ENCODE measurements at regions not wholly inside any gene's neighbourhood (a gene's known extent, or its start where the extent isn't known, plus 50 kb on each side); places are given as distances from the start of the nearest gene placed in this dataset.

GRCh38 chrX:145002771-145003170, 244.5 kb upstream of the SPANXN1 start:
- Histone ChIP-seq H3K36me3 (ENCODE audit: control insufficient read depth, insufficient read depth, low read length) (no peaks in the 10 kb centered on the region), H3K9me3 (ENCODE audit: control insufficient read depth, low read length) (peaks cover 39% of the 10 kb centered on the region), H3K4me3 (ENCODE audit: low read length) (no peak overlapping the region), H3K27me3 (ENCODE audit: control insufficient read depth, insufficient read depth, low read length, poor library complexity, severe bottlenecking) (no peaks in the 10 kb centered on the region), H3K4me1 (ENCODE audit: control insufficient read depth, insufficient read depth, low read length) (no peaks in the 10 kb centered on the region), H3K27ac (ENCODE audit: low read depth, low read length) (no peak overlapping the region), H3K9ac (ENCODE audit: extremely low read depth, low read length, poor library complexity, severe bottlenecking) (no peak overlapping the region)
- DNase-seq, result no peak
- WGBS, 2 experiments (ENCODE audit: insufficient coverage in 1 of 2, insufficient read length in 1 of 2), result 100% methylated on average over 1 of the region's 3 CpGs; no CpG with 5 or more reads in 1 of the 2 experiments
- Mint-ChIP-seq H3K27ac (no peak overlapping the region), H3K4me1 (no peaks in the 10 kb centered on the region), H3K4me3 (no peak overlapping the region), H3K9me3 (peaks cover 47% of the 10 kb centered on the region), H3K36me3 (ENCODE audit: low read depth) (no peaks in the 10 kb centered on the region), H3K27me3 (ENCODE audit: insufficient read depth) (no peaks in the 10 kb centered on the region)
- no peak for TF ChIP-seq CTCF (conservative IDR thresholded peaks at IDR 0.05)

GRCh38 chrX:145003443-145003842, 243.9 kb upstream of the SPANXN1 start:
- H3K4me3 Mint-ChIP-seq, result no peak overlapping the region
- H3K4me1 Mint-ChIP-seq, result no peaks in the 10 kb centered on the region
- H3K4me3 ChIP-seq (ENCODE audit: low read length), result no peak overlapping the region
- H3K27me3 Mint-ChIP-seq (ENCODE audit: insufficient read depth), result no peaks in the 10 kb centered on the region
- H3K27ac Mint-ChIP-seq, result no peak overlapping the region
- H3K27ac ChIP-seq (ENCODE audit: low read depth, low read length), result no peak overlapping the region
- TF ChIP-seq CTCF (conservative IDR thresholded peaks at IDR 0.05), result no peak
- H3K36me3 ChIP-seq (ENCODE audit: control insufficient read depth, insufficient read depth, low read length), result no peaks in the 10 kb centered on the region
- H3K9me3 Mint-ChIP-seq, result peaks cover 42% of the 10 kb centered on the region
- DNase-seq, result no peak
- no peak overlapping the region for H3K9ac ChIP-seq (ENCODE audit: extremely low read depth, low read length, poor library complexity, severe bottlenecking)
- peaks cover 39% of the 10 kb centered on the region for H3K9me3 ChIP-seq (ENCODE audit: control insufficient read depth, low read length)
- no peaks in the 10 kb centered on the region for H3K27me3 ChIP-seq (ENCODE audit: control insufficient read depth, insufficient read depth, low read length, poor library complexity, severe bottlenecking)
- H3K4me1 ChIP-seq (ENCODE audit: control insufficient read depth, insufficient read depth, low read length), result no peaks in the 10 kb centered on the region
- no peaks in the 10 kb centered on the region for H3K36me3 Mint-ChIP-seq (ENCODE audit: low read depth)

GRCh38 chrX:145041486-145041885, 205.8 kb upstream of the SPANXN1 start:
- no peak for DNase-seq
- no peak overlapping the region for H3K27ac Mint-ChIP-seq
- H3K27me3 ChIP-seq (ENCODE audit: control insufficient read depth, insufficient read depth, low read length, poor library complexity, severe bottlenecking), result no peaks in the 10 kb centered on the region
- H3K9ac ChIP-seq (ENCODE audit: extremely low read depth, low read length, poor library complexity, severe bottlenecking), result no peak overlapping the region
- no peak for TF ChIP-seq CTCF (conservative IDR thresholded peaks at IDR 0.05)
- H3K27me3 Mint-ChIP-seq (ENCODE audit: insufficient read depth), result no peaks in the 10 kb centered on the region
- peaks cover 54% of the 10 kb centered on the region for H3K9me3 Mint-ChIP-seq
- H3K4me3 ChIP-seq (ENCODE audit: low read length), result no peak overlapping the region
- H3K36me3 ChIP-seq (ENCODE audit: control insufficient read depth, insufficient read depth, low read length), result no peaks in the 10 kb centered on the region
- no peak overlapping the region for H3K27ac ChIP-seq (ENCODE audit: low read depth, low read length)
- peaks cover 19% of the 10 kb centered on the region for H3K9me3 ChIP-seq (ENCODE audit: control insufficient read depth, low read length)
- no peak overlapping the region for H3K4me3 Mint-ChIP-seq
- no peaks in the 10 kb centered on the region for H3K4me1 ChIP-seq (ENCODE audit: control insufficient read depth, insufficient read depth, low read length)
- WGBS, 2 experiments (ENCODE audit: insufficient coverage in 1 of 2, insufficient read length in 1 of 2), result 84 to 93% methylated on average over 3 to 7 of the region's 7 CpGs
- no peaks in the 10 kb centered on the region for H3K36me3 Mint-ChIP-seq (ENCODE audit: low read depth)
- H3K4me1 Mint-ChIP-seq, result no peaks in the 10 kb centered on the region

Measured in endodermal cell (in vitro differentiated cells).